Stimulated activated CD4-positive, alpha-beta T cell treated with anti-CD3 and anti-CD28 coated beads, Interleukin-4, amount 100 ng/mL, for 1 hour (primary cell): ENCODE measurements at regions not wholly inside any gene's neighbourhood (a gene's known extent, or its start where the extent isn't known, plus 50 kb on each side); places are given as distances from the start of the nearest gene placed in this dataset.

Experiments used
- DNase-seq: peaks from one replicate; pipeline ENCODE4 v3.0.0-alpha.2; 2020

DNA sequence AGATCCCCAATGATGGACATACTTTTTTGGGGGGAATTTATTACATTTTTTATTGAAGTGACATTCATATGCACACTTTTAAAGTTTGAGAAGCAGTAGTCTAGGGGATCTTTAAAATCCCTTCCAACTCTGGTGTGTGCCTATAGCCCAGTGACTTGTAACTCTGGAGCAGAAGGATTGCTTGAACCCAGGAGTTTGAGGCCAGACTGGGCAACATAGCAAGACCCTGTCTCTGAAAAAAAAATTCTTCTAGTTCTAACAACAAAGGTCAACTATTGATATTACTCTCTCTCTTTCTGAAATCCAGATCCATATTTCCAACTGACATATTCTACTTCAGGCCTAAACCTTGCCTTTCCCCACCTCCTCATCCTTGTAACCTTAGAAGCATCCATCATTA, 148.2 kb upstream of the SPRY4 start:
- DNase-seq, result no peak

DNA sequence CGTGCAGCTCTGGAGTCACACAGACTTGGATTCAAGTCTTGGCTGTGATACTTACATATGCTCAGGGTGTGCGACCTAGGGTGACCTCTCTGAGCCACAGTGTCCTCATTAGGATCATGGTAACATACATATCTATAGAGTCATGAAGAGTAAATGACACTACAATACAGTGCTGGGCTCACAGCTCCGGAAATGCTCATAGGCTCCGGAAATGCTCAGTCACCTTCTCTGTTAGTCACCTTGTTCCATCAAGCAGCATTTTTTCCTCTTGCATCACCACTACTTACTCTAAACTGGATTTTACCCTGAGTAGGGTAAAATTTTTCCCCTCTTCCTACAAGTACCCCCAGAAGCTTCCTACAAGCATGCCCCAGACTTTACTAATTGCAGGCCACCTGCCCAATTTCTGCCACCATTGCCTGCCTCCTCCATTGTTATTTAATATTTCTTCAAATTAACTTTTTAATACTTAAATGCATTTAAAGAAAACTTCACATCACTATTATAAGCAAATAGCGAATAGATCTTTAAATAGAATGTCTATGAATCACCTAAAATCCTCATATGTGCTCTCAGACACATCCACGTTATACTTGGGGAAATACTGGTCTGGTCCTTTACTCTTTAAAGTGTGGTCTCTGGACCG, 147.6 kb upstream of the SPRY4 start:
- DNase-seq, result peak; percentile 36

DNA sequence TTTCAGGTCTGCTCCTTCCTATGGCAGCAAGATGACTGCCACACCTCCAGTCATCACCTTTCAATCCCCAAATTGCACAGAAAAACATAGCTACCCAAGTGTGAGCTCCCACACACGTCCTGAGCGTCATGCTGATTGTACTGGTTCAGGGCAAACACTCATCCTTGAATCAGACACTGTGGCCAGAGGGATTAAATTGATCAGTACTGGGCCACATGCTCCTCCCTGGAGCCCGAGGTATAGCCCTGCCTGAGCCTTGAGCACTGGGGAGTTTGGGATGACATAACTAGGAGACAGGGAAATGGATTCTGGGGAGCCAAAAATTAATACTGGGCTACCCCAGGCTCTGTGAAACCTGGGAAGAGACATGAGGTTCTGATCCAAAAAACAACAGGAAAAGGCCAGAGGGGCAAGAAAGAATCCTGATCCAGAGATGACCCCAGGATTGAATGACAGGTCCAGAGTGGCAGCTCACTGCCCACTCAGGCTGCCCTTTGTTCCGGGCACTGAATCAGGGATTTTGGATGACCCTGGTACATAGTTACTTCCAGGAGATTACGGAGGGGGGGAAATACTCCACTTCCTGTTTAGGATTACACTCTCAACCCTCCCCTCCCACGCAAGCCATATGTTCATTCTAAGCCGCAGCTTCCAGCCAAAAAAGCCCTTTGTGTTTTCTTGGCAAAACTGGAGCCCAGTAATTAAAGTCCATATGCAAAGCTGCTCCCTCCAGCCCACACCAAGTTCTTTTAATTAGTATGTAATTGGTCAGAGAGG, 141.6 kb upstream of the SPRY4 start:
- DNase-seq, result no peak

DNA sequence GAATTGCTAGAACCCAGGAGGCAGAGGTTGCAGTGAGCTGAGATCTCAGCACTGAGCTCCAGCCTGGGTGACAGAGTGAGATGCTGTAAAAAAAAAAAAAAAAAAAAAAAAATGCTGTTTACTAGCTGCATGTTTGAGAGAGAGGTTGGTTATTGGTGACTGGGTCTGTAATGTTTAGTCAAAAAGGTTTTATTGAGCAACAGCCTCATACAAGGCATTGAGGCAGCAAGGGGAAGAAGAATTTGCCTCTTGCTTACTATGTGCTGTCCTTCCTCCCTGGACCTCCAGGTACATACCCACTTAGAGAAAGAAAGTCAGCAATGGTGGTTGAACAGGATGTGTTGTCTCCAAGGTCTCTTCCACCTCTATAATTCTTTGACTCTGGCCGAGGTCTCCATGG, 140.7 kb upstream of the SPRY4 start:
- DNase-seq, result no peak

DNA sequence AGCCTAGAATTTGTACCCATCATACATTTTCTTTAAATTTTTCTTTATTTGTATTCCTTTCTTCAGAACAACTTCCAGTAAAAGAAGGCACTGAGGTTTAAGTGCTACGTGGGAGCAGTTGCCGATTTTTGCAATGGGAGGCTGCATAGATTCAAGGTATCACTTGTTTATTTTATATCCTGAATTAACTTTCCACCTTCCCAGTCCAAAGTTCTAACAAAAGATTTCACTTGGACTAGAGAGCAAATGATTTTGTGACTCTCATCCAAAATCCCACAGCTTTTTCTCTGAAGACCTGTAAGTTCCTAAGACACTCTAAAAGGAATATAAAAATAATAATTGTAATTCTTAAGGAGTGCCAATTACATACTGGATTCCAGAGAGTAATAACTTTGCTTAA, 139.1 kb upstream of the SPRY4 start:
- DNase-seq, result no peak

DNA sequence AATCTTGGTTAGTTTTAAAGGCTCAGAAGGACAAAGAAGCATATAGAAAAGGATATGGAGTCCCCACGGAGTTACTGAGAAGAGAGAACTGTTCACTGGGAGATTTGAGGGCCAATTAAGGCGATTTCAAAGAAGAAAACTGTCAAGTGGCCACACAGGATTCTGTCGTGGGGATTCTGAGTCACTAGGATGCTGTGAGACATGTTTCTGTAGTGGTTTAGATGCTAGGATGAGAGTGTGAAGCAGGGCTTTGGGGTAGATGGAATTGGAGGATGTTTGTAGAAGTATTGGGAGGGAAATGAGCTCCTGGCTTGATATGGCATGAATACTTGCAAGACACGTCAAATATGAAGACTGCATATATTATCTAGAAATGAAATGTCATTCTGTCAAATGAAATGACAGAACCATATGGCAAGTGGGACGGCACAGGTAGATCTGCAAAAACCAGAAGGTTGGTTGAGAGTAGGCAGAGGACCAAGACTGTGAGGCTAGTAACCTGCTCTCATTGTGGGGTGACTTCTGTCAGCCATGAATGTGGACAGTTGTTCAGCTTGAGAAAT, 136.3 kb upstream of the SPRY4 start:
- DNase-seq, result no peak

DNA sequence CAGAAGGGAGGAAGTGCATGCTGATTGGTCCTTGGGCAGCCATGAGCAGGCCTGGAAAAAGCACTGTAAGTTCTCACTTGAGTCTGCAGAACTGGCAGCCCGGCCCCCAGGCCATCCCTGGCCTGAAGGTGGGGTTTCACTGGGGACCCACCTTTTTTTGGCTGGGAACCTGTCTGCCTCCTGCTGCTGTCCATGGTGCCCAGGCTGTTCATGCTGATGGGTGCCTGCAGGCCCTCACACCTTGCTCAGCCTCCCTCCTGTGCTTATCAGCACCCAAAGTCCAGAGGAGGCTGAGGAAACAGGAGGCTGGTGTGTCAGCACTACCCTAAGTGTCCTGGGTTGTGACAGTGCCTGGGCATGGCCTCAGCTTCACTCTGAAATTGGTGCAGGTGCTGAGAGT, 134.4 kb upstream of the SPRY4 start:
- no peak for DNase-seq

DNA sequence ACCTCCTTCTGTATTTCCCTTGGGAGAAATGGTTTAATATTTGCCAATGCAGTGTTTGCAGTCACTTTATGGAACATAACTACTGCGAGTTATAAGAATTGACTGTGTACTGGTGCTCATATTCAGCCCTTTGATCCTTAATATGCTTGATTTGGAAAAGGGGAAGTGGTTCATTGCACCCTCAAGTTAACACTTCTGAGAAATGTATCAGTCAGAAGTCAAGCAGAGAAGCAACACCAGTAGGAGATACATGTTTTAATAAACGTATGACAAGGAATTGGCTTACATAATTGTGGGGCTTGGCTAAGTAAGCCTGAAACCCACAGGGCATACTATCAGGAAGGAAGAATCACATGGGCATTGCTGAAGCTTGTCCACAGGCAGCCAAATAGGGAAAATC, 131.0 kb upstream of the SPRY4 start:
- no peak for DNase-seq

DNA sequence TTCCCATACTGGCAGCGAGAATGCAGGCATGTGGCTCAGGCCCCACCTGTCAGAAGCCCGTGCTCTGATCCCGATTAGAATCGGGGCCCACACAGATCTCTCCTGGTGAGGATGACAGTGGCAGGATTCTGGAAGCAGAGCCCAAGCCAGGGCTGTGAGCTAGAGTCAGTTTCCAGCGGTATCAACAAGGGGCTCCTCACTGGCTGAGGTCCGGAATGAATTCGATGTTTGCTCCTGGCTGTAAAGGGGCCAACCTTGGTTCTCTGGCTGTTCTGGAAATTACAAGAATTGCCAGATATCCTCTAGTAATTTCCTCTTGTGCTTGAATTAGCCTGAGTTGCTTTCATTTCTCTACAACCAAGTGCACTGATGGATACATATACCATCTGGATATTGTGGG, 129.1 kb upstream of the SPRY4 start:
- DNase-seq, result no peak

DNA sequence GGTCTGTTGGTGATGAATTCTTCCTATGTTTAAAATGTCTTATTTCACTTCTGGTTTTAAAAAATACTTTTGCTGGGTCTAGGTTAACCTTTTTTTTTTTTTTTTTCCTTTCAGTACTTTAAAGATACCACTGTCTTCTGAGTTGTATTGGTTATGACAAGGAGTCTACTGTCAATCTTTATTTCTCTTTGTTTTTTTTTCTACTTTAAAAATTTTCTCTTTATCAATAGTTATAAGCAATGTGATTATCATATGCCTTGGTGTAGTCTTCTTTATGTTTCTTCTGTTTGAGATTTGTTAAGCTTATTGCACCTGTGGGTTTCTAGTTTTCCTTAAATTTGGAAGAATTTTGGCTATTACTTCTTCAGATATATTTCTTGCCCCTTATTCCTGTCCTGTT, 125.6 kb upstream of the SPRY4 start:
- no peak for DNase-seq

DNA sequence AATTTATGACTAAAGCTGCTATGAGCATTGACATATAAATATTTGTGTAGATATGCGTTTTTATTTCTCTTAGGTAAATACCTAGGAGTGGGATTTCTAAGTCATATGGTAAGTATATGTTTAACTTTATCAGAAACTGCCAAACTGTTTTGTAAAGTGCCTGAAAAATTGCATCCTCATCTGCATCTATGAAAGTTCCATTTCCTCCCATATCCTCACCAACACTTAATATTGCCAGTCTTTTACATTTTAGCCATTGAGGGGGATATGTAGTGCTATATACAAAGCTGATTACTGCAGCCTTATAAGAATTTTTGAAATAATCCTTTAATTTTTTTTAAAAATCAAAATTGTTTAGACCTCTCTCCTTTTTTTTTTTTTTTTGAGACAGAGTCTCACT, 123.1 kb upstream of the SPRY4 start:
- DNase-seq, result no peak

DNA sequence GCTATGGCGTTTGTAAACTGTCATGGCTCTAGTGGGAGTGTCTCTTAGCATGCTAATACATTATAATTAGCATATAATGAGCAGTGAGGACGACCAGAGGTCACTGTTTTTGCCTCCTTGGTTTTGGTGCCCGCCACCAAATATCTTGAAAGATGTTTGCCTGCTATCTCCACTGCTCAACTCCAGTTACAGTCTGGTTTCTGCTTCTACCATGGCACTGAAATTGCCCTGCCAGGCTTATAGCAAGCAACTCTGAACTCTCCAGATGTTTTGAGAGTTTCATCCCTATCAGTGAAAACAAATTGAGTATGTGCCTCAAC, 122.1 kb upstream of the SPRY4 start:
- no peak for DNase-seq

DNA sequence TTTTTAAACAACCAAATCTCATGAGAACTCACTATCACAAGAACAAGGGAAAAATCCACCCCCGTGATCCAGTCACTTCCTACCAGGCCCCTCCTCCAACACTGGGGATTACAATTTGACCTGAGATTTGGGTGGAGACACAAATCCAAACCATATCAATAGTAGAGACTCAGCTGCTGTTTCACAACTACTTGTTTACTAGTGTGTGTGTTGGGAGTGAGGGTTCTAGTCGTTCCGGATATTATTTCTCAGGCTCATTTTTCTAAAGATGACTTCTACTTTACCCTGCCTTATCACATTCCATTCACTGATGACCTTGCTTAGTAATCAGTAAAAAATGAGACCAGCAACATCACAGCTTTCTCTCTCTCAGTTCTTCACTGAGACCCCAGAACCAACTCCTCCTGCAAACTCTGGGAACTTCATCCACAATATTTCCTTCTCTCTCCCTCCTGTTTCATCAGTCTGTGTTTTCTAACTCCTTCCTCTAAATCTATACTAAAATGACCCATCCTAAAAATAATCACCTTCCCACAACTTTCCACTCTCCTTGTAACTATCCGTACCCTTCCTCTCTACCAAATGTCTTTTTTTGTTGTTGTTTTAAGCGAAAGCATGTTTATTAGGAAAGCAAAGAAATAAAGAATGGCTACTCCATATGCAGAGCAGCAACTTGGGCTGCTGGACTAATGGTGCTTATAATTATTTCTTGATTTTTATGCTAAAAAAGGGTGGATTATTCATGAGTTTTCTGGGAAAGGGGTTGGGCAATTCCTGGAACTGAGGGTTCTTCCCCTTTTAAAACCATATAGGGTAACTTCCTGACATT, 121.5 kb upstream of the SPRY4 start:
- no peak for DNase-seq

DNA sequence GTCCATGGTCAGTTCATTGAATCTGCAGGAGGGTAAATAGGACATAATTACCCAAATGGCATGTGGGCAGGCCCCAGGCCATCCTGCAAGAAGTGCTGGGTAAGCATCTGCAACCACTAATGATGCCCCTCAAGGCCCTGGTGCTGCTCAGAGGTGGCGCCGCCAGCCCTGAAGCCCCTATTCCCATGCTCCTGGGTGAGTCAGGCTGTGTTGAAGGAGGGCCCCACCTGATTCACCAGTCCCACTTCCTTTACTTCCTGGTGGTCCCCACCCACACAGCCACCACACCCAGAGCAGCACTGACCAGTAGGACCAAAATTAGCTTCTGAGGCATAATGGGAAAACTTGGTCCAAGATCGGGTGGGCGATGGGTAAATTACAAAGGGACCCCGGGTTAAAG, 120.4 kb upstream of the SPRY4 start:
- DNase-seq, result no peak

DNA sequence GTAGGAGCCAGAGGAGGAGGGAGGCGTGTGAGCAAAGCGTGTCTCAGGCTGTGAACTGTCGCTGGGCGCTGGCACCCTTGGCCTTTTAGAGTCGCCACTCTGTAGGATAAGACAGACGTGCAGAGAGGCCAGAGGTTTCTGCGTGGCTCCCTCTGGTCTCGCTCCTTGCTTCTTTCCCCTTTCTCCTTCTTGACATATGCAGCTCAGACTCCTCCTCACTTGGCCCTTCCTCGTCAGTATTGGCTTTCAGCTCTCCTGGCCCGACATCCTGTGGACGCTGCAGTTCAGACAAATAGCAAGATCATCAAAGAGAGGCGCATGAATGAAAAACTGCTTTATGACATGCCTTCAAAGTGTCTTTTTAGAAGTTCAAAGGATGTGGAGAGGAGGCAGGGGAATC, 116.8 kb upstream of the SPRY4 start:
- DNase-seq, result peak; percentile 7

DNA sequence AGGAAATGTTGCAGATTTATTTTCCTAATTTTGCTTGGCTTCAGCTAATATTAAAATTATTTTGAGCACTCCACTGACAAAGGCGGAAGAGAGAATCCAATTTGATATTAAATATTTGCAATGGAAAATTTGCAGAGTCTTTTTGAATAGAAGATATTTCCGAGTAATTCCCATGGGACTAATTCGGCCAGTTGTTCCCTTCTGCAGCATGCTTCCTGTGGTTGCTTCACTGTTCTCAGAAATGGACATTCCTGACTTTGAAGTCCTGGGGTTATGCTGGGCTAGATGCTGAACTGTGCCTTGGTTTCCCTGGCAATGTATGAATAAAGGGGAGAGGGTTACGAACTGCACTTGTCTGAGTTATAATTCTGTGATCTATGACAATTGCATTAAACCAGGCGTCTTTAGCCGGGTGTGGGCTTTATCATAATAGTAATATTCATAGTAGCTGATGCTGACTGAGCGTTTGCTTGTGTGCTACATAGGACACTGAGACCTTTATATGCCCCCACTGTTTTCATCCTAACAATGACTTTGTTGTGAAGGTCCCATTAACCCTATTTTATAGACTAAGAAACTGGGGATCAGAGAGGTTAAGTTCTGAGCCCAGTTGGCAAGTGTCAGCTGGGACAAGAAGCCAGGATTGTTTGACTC, 114.5 kb upstream of the SPRY4 start:
- no peak for DNase-seq

DNA sequence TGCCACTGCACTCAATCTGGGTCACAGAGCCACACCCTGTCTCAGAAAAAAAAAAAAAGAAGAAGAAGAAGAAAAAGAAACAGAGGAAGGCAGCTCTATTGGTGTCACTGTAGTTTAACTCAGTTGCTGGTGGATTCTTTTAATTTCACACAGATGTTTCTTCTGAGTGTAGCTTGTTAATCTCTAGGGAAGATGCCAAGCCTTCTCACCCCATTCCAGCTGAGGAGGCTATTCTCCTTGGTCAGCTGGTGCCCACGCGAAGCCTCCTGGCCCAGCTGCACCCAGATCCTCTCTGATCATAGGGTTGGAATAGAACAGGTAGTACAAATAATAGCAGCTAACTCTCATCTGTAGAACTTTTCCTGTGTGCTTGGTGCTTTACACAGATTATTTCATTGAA, 113.8 kb upstream of the SPRY4 start:
- no peak for DNase-seq

DNA sequence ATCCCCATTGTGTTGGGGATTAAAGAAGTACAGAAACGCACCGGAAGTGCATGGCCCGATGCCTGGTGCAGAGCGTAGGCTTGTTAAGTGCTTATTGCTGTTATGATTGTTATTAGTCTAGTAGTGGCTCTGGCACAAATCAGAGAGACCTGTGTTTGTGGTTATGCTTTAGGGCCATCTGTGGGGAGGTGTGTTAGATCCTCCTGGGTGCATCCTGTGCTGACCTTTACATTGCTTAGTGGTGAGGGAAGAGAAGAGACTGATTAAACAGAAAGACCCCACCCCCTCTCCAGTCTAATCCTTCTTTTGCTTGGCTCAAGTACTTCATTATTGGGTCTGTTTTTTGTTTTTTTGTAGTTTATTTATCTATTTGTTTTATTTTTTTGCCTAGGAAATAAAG, 112.7 kb upstream of the SPRY4 start:
- no peak for DNase-seq

DNA sequence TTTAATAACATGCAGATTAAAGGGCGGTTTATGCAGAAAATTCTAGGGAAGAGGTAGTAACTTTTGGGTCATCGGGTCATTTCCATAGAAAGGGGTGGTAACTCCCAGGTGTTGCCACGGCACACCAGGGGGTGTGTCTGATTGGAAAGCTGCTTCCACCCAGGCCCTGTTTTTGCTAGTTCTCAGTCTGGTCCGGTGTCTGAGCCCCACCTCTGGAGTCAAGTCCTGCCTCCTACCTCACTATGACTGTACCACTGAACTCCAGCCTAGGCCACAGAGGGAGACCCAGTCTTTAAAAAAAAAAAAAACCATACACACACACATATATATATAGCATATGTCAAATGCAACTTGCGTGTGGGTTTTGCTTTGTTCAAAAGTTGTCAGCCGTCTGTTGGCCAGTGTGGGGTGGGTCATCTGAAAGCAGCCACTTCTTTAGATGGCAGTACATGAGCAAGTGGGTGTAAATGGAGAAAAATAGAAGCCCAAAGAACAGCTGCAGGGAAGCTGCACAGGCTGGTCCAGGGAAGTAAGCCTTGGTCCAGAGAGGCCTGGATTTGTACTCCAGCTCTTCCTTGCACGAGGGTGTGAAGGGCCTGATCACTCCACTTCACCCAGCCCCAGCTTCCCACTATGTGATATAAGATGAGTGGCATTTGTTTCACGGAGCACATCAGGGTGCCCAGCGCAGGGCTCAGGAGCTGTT, 110.7 kb upstream of the SPRY4 start:
- no peak for DNase-seq

DNA sequence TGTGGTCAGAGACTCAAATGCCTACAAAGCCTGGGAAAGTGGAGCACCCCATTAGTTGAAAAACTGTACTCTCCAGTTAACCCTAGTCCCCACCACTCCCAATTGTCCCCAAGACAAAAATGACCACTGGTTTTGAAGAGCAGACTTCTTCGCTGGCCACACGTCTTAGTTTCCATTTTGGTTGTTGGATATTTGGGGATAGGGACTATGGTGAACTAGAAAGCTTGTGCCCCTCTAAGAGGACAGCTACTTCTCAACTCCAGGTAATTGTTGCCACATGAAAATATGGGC, 109.4 kb upstream of the SPRY4 start:
- DNase-seq, result no peak

DNA sequence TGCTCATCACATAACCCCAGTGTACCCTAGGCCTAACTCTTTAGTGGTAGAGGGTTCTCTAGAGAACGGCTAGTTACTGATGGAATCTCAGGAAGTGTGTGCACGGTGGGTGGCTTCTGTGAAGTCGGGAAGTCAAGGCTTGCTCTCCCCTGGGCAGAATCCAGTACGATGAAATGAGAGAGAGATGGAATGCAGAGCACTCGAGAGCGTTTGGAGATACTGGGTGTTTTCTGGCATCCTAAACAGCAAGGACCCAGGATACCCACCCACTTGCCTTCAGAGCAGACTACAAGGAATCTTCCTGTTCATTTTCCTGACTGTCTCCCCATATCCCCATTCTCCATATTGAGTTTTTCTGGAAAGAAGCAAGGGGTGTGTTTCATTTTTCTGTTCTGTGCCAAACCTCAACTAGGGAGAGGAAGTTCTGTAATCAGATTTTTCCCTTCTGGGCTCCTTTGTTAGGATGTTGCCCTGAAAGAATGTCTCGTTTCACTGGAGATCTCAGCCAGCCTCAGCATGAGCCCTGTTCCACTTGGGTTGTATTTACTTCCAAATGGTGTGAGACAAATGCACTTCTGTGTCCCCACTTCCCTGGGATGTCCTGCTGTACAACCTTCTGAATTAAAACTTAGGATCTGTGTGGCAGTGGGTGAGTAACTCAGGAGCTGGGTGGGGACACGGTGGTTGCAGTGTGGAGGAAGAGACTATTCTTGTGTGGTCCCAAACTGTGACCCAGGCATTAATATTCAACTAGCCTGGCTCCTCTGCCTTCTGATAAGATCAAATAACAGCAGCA, 108.9 kb upstream of the SPRY4 start:
- DNase-seq, result no peak

DNA sequence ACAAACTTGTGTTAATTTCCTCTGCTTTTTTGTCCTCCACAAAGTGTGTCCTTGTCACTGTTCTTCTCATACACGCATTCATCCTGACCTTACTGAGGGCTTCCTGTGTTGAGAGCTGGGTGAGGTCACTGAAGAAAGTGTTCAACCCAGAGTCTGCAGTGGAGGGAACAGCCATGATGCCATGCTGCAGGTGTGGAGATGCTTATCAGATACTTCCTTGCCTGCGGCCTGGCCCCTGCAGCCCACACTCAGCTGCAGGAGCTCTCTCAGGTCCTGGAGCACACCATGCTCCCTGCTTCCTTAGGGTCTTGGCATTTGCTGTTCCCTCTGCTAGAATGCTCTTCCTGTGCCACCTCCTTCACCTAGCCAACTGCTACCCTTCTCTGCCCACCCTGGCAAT, 108.1 kb upstream of the SPRY4 start:
- DNase-seq, result peak; percentile 14
